ENCODE measurements at regions not wholly inside any gene's neighbourhood (a gene's known extent, or its start where the extent isn't known, plus 50 kb on each side); places are given as distances from the start of the nearest gene placed in this dataset.

GRCh38 chr9:80883426-80883825, 805.9 kb downstream of the TLE1 start:
- no peak for DNase-seq
- H3K27ac ChIP-seq = no peak overlapping the region
- H3K36me3 ChIP-seq = no peaks in the 10 kb centered on the region
- no peaks in the 10 kb centered on the region for H3K27me3 ChIP-seq (ENCODE audit: insufficient read depth, low read depth, severe bottlenecking)
- no peaks in the 10 kb centered on the region for H3K9me3 ChIP-seq (ENCODE audit: severe bottlenecking)
- no peak for TF ChIP-seq CTCF (IDR thresholded peaks at IDR 0.05; ENCODE audit: low read depth, low read length)
- no peak overlapping the region for H3K4me3 ChIP-seq (ENCODE audit: low read depth, low read length)

GRCh38 chr9:80881940-80882339, 807.4 kb downstream of the TLE1 start:
- no peak overlapping the region for H3K27ac ChIP-seq
- no peak for TF ChIP-seq CTCF (IDR thresholded peaks at IDR 0.05; ENCODE audit: low read depth, low read length)
- H3K27me3 ChIP-seq (ENCODE audit: insufficient read depth, low read depth, severe bottlenecking) = no peaks in the 10 kb centered on the region
- DNase-seq = peak; percentile 14
- no peaks in the 10 kb centered on the region for H3K36me3 ChIP-seq
- no peak overlapping the region for H3K4me3 ChIP-seq (ENCODE audit: low read depth, low read length)
- no peaks in the 10 kb centered on the region for H3K9me3 ChIP-seq (ENCODE audit: severe bottlenecking)

GRCh38 chr9:80881320-80881719, 808.0 kb downstream of the TLE1 start:
- H3K4me3 ChIP-seq (ENCODE audit: low read depth, low read length) = no peak overlapping the region
- no peaks in the 10 kb centered on the region for H3K36me3 ChIP-seq
- no peaks in the 10 kb centered on the region for H3K27me3 ChIP-seq (ENCODE audit: insufficient read depth, low read depth, severe bottlenecking)
- no peaks in the 10 kb centered on the region for H3K9me3 ChIP-seq (ENCODE audit: severe bottlenecking)
- no peak for TF ChIP-seq CTCF (IDR thresholded peaks at IDR 0.05; ENCODE audit: low read depth, low read length)
- no peak overlapping the region for H3K27ac ChIP-seq
- DNase-seq = no peak

GRCh38 chr9:80878556-80878955, 810.8 kb downstream of the TLE1 start:
- no peak for TF ChIP-seq CTCF (IDR thresholded peaks at IDR 0.05; ENCODE audit: low read depth, low read length)
- H3K27me3 ChIP-seq (ENCODE audit: insufficient read depth, low read depth, severe bottlenecking) = no peaks in the 10 kb centered on the region
- no peaks in the 10 kb centered on the region for H3K36me3 ChIP-seq
- no peak overlapping the region for H3K4me3 ChIP-seq (ENCODE audit: low read depth, low read length)
- no peak overlapping the region for H3K27ac ChIP-seq
- H3K9me3 ChIP-seq (ENCODE audit: severe bottlenecking) = no peaks in the 10 kb centered on the region
- no peak for DNase-seq

- H3K36me3 ChIP-seq = no peaks in the 10 kb centered on the region
- H3K4me3 ChIP-seq (ENCODE audit: low read depth, low read length) = no peak overlapping the region
- H3K27me3 ChIP-seq (ENCODE audit: insufficient read depth, low read depth, severe bottlenecking) = no peaks in the 10 kb centered on the region
- no peaks in the 10 kb centered on the region for H3K9me3 ChIP-seq (ENCODE audit: severe bottlenecking)
- DNase-seq = no peak
- no peak for TF ChIP-seq CTCF (IDR thresholded peaks at IDR 0.05; ENCODE audit: low read depth, low read length)
- H3K27ac ChIP-seq = no peak overlapping the region
Observed at GRCh38 chr9:80875947-80876346, 813.4 kb downstream of the TLE1 start.

- Histone ChIP-seq H3K36me3 (no peaks in the 10 kb centered on the region), H3K9me3 (ENCODE audit: severe bottlenecking) (no peaks in the 10 kb centered on the region), H3K27me3 (ENCODE audit: insufficient read depth, low read depth, severe bottlenecking) (no peaks in the 10 kb centered on the region), H3K27ac (no peak overlapping the region), H3K4me3 (ENCODE audit: low read depth, low read length) (no peak overlapping the region)
- TF ChIP-seq CTCF (IDR thresholded peaks at IDR 0.05; ENCODE audit: low read depth, low read length) = no peak
- DNase-seq = no peak
Observed at GRCh38 chr9:80874276-80874675, 815.1 kb downstream of the TLE1 start.

Data from WERI-Rb-1 (cell line).